ENCODE measurements at regions not wholly inside any gene's neighbourhood (a gene's known extent, or its start where the extent isn't known, plus 50 kb on each side); places are given as distances from the start of the nearest gene placed in this dataset.

DNA sequence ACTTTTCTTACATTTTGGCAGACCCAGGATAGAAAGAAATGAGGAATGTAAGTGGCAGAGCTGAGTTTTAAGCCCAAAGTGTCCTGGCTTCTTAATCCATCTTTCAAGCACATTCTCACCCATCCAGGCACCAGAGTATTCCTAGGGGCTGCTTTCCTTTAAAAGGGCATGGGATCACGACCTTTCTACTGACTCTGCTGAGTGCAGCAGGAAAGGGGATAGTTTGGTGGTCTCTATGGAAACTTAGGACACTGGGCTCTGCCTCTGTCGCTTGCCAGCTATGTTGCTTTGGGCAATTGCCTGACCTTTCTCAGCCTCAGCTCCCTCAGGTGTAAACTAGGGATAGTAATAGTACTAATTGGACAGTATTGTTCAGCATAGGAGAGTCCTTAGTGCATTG is 458.4 kb downstream of the PDCD6IP start:
- Histone ChIP-seq H3K9me2 (ENCODE audit: insufficient read depth) (no peaks in the 10 kb centered on the region), H3F3A (ENCODE audit: insufficient read depth, low read depth) (no peaks in the 10 kb centered on the region), H2AFZ (no peak overlapping the region), H4K20me1 (ENCODE audit: insufficient read depth) (no peaks in the 10 kb centered on the region), H3K4me1 (replicated peaks; ENCODE audit: insufficient read depth) (no peaks in the 10 kb centered on the region), H3K36me3 (ENCODE audit: low read depth) (no peaks in the 10 kb centered on the region), H3K4me2 (no peak overlapping the region), H3K79me2 (ENCODE audit: low read depth) (no peaks in the 10 kb centered on the region), H3K27me3 (ENCODE audit: insufficient read depth, low read depth) (no peaks in the 10 kb centered on the region), H3K27ac (no peak overlapping the region), H3K9me3 (ENCODE audit: insufficient read depth, low read depth) (no peaks in the 10 kb centered on the region), H3K4me3 (no peak overlapping the region)
- ChIA-PET CTCF (no interaction called here), POLR2A (ENCODE audit: unreplicated experiment) (no interaction called here)
- no peak for DNase-seq
- intact Hi-C loops (cut with micrococcal nuclease; ENCODE audit: unreplicated experiment) = no loop called here
- TF ChIP-seq EZH2 (IDR thresholded peaks at IDR 0.05; ENCODE audit: low read depth) = no peak
- TF ChIP-seq, protein P1, sequence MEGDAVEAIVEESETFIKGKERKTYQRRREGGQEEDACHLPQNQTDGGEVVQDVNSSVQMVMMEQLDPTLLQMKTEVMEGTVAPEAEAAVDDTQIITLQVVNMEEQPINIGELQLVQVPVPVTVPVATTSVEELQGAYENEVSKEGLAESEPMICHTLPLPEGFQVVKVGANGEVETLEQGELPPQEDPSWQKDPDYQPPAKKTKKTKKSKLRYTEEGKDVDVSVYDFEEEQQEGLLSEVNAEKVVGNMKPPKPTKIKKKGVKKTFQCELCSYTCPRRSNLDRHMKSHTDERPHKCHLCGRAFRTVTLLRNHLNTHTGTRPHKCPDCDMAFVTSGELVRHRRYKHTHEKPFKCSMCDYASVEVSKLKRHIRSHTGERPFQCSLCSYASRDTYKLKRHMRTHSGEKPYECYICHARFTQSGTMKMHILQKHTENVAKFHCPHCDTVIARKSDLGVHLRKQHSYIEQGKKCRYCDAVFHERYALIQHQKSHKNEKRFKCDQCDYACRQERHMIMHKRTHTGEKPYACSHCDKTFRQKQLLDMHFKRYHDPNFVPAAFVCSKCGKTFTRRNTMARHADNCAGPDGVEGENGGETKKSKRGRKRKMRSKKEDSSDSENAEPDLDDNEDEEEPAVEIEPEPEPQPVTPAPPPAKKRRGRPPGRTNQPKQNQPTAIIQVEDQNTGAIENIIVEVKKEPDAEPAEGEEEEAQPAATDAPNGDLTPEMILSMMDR (conservative IDR thresholded peaks at IDR 0.05) = no peak
- no TSS peak for BruUV-seq (replicated peaks)

DNA sequence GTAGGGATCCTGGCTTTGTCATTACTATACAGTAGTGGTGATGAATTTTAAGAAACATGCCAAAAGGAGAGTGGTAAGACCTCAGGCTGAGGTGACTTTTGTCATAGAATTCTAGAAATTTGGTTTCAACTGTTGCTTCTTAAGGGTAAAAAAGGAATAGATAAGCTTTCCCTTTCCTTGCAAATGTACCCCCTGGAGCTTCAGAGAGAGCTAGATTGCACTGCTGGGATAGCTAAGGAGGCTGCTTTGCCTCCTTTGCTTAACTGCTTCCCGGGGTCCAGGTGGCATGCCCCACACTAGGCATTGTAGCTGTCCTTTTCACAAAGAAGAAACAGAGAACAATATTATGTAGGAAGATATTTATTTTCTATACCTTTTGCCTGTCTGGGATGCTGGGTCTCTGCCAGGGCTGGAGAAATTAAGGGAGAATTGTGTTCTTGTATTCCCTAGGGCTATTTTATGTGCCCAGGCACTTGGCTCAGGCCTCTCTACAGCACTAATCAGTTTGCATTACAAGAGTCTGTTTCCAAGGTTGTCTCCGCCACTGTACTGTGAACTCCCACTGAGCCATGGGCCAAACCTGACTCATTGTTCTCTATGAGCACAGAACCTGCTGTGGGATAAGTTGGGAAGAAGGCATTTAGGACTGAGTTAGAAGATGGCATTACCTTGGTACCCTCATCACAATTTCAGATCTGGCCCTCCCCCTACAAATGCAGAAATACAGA is 460.0 kb downstream of the PDCD6IP start:
- no peaks in the 10 kb centered on the region for H3F3A ChIP-seq (ENCODE audit: insufficient read depth, low read depth)
- H3K4me3 ChIP-seq = no peak overlapping the region
- no peaks in the 10 kb centered on the region for H3K27me3 ChIP-seq (ENCODE audit: insufficient read depth, low read depth)
- no peaks in the 10 kb centered on the region for H3K79me2 ChIP-seq (ENCODE audit: low read depth)
- no peak overlapping the region for H3K27ac ChIP-seq
- no peak for DNase-seq
- H3K36me3 ChIP-seq (ENCODE audit: low read depth) = no peaks in the 10 kb centered on the region
- no peaks in the 10 kb centered on the region for H3K9me3 ChIP-seq (ENCODE audit: insufficient read depth, low read depth)
- BruUV-seq (replicated peaks) = no TSS peak
- no peaks in the 10 kb centered on the region for H3K9me2 ChIP-seq (ENCODE audit: insufficient read depth)
- TF ChIP-seq, protein P1 (conservative IDR thresholded peaks at IDR 0.05) = no peak
- TF ChIP-seq EZH2 (IDR thresholded peaks at IDR 0.05; ENCODE audit: low read depth) = no peak
- H3K4me1 ChIP-seq (replicated peaks; ENCODE audit: insufficient read depth) = no peaks in the 10 kb centered on the region
- H4K20me1 ChIP-seq (ENCODE audit: insufficient read depth) = no peaks in the 10 kb centered on the region
- H3K4me2 ChIP-seq = no peak overlapping the region
- H2AFZ ChIP-seq = no peak overlapping the region
- intact Hi-C loops (cut with micrococcal nuclease; ENCODE audit: unreplicated experiment) = no loop called here
- ChIA-PET CTCF (no interaction called here), POLR2A (ENCODE audit: unreplicated experiment) (no interaction called here)

- no peaks in the 10 kb centered on the region for H3K79me2 ChIP-seq (ENCODE audit: low read depth)
- ChIA-PET POLR2A (ENCODE audit: unreplicated experiment) (interaction anchor here (0.6 kb wide), 1 partner anchor 1568 kb away, joined by 5 read pairs; no protein-coding TSS in a partner anchor), CTCF (interaction anchor here (0.5 to 1.2 kb wide), 3 partner anchors 377 to 1705 kb away, joined by 3 to 6 read pairs (median 3); no protein-coding TSS in a partner anchor)
- no peak overlapping the region for H3K27ac ChIP-seq
- intact Hi-C loops (cut with micrococcal nuclease; ENCODE audit: unreplicated experiment) = no loop called here
- H3K9me3 ChIP-seq (ENCODE audit: insufficient read depth, low read depth) = no peaks in the 10 kb centered on the region
- H3K4me2 ChIP-seq = no peak overlapping the region
- H3K27me3 ChIP-seq (ENCODE audit: insufficient read depth, low read depth) = no peaks in the 10 kb centered on the region
- no peaks in the 10 kb centered on the region for H4K20me1 ChIP-seq (ENCODE audit: insufficient read depth)
- no peaks in the 10 kb centered on the region for H3K4me1 ChIP-seq (replicated peaks; ENCODE audit: insufficient read depth)
- H2AFZ ChIP-seq = no peak overlapping the region
- no peak for TF ChIP-seq EZH2 (IDR thresholded peaks at IDR 0.05; ENCODE audit: low read depth)
- TF ChIP-seq, protein P1 (conservative IDR thresholded peaks at IDR 0.05) = peak; percentile 50; the same call in 1 of the 2 replicates
- no peaks in the 10 kb centered on the region for H3K9me2 ChIP-seq (ENCODE audit: insufficient read depth)
- peak in 1 of 2 experiments; percentile 16 for DNase-seq
- BruUV-seq (replicated peaks) = no TSS peak
- H3F3A ChIP-seq (ENCODE audit: insufficient read depth, low read depth) = no peaks in the 10 kb centered on the region
- no peaks in the 10 kb centered on the region for H3K36me3 ChIP-seq (ENCODE audit: low read depth)
- H3K4me3 ChIP-seq = no peak overlapping the region
These were observed 462.0 kb downstream of the PDCD6IP start for GRCh38 chr3:34260271-34261000.
